ENCODE measurements at regions not wholly inside any gene's neighbourhood (a gene's known extent, or its start where the extent isn't known, plus 50 kb on each side); places are given as distances from the start of the nearest gene placed in this dataset.
A peak's percentile ranks its signal among the peaks of the same experiment; 100 is the strongest.
"Not testable (repeated sequence)": the region's sequence is repeated elsewhere in the genome, so short reads cannot be mapped to it uniquely, and the experiment has no call there.

GRCh38 chr6:170200458-170200891, 90.4 kb downstream of the DLL1 start:
- Mint-ChIP-seq H3K4me1 (ENCODE audit: unreplicated experiment) (no peaks in the 10 kb centered on the region), H3K36me3 (ENCODE audit: unreplicated experiment) (no peaks in the 10 kb centered on the region), H3K9me3 (ENCODE audit: unreplicated experiment) (peaks cover 27% of the 10 kb centered on the region), H3K4me3 (ENCODE audit: unreplicated experiment) (no peak overlapping the region), H3K27ac (ENCODE audit: unreplicated experiment) (no peak overlapping the region), H3K27me3 (ENCODE audit: unreplicated experiment) (no peaks in the 10 kb centered on the region)
- peak; percentile 79 for DNase-seq (ENCODE audit: extremely low spot score, unreplicated experiment)
- no peak for TF ChIP-seq CTCF (IDR thresholded peaks at IDR 0.05)

DNA sequence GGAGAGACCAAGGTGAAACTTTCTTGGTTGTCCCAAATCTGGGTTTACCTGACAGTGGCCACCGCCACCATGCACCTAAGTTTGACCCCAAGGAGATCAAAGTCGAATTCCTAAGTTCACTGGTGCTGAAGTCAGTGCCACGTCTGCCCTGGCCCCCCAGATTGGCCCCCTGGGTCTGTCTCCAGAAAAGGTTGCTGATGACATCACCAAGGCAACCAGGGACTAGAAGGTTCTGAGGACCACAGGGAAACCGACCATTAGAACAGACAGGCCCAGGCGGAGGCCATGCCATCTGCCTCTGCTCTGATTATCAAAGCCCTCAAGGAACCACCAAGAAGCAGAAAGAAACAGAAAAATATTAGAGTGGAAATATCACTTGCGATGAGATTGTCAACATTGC, 91.2 kb downstream of the DLL1 start:
- no peak for TF ChIP-seq CTCF (IDR thresholded peaks at IDR 0.05)

DNA sequence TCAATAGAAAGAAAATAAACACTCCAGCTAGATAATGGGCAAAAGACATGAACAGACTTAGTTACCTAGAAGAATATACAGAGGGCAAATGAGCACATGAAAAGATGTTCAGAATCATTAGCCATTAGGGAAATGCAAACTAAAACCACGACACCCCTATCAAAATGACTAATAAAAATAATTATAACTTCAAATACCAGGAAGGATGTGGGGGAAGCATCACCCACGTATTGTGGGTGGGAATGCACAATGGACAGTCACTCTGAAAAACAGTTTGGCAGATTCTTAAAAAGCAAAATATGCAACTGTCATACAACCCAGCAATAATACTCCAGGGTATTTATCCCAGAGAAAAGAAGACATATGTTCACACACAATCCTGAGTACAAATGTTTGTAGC, 92.6 kb downstream of the DLL1 start:
- Mint-ChIP-seq H3K4me1 (ENCODE audit: unreplicated experiment) (no peaks in the 10 kb centered on the region), H3K9me3 (ENCODE audit: unreplicated experiment) (peaks cover 40% of the 10 kb centered on the region), H3K4me3 (ENCODE audit: unreplicated experiment) (no peak overlapping the region), H3K36me3 (ENCODE audit: unreplicated experiment) (no peaks in the 10 kb centered on the region), H3K27ac (ENCODE audit: unreplicated experiment) (no peak overlapping the region), H3K27me3 (ENCODE audit: unreplicated experiment) (no peaks in the 10 kb centered on the region)
- DNase-seq (ENCODE audit: extremely low spot score, unreplicated experiment), result no peak
- TF ChIP-seq CTCF (IDR thresholded peaks at IDR 0.05), result no peak

More for the DNA sequence above, 91.2 kb downstream of the DLL1 start:
- H3K9me3 Mint-ChIP-seq (ENCODE audit: unreplicated experiment), result peaks cover 33% of the 10 kb centered on the region
- H3K27ac Mint-ChIP-seq (ENCODE audit: unreplicated experiment), result no peak overlapping the region
- DNase-seq (ENCODE audit: extremely low spot score, unreplicated experiment), result peak; percentile 53
- no peak overlapping the region for H3K4me3 Mint-ChIP-seq (ENCODE audit: unreplicated experiment)
- no peaks in the 10 kb centered on the region for H3K4me1 Mint-ChIP-seq (ENCODE audit: unreplicated experiment)
- no peaks in the 10 kb centered on the region for H3K36me3 Mint-ChIP-seq (ENCODE audit: unreplicated experiment)
- H3K27me3 Mint-ChIP-seq (ENCODE audit: unreplicated experiment), result no peaks in the 10 kb centered on the region

DNA sequence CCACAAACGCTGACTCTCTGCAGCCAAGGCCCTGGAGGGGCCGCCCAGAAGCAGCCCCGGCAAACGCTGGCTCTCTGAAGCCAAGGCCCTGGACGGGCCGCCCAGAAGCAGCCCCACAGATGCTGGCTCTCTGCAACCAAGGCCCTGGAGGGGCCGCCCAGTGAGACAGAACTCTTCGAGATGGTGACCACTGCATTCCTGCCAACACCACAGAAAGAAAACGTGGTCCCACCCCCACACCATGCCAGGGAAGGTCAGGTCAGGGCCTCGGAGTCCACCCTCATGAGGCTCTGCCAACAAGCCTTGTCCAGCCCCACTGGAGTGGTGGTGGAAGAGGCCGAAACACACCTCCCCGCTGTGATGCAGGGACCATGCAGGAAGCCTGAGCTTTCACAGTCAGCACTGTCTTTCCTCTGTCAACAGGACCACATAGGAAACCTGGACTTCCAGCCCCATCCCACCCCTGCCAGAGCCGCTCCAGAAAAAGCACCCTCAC, 97.5 kb downstream of the DLL1 start:
- peak; percentile 69 for DNase-seq (ENCODE audit: extremely low spot score, unreplicated experiment)
- Mint-ChIP-seq H3K27me3 (ENCODE audit: unreplicated experiment) (no peaks in the 10 kb centered on the region), H3K36me3 (ENCODE audit: unreplicated experiment) (no peaks in the 10 kb centered on the region), H3K4me1 (ENCODE audit: unreplicated experiment) (no peaks in the 10 kb centered on the region), H3K27ac (ENCODE audit: unreplicated experiment) (no peak overlapping the region), H3K4me3 (ENCODE audit: unreplicated experiment) (no peak overlapping the region), H3K9me3 (ENCODE audit: unreplicated experiment) (peaks cover 40% of the 10 kb centered on the region)
- TF ChIP-seq CTCF (IDR thresholded peaks at IDR 0.05), result no peak

DNA sequence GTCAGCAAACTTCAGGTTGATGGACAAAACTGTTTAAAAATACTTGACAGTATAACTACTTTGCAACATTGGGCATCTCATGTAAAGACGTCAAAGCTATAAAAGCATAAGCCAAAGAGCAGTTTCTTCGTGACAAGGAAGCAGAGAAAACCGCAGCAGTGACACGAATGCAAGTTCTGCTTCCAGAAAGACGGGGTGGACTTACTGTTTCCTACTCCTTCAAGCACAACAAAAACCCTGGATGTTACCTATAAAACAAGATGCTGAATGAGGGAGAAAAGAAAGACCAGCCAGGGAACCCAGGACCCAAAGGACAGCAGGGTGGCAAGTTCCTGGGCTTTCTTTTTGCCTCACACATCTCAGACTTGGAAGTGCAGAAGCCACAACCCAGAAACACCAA, 98.0 kb downstream of the DLL1 start:
- Mint-ChIP-seq H3K4me3 (ENCODE audit: unreplicated experiment) (no peak overlapping the region), H3K36me3 (ENCODE audit: unreplicated experiment) (no peaks in the 10 kb centered on the region), H3K27ac (ENCODE audit: unreplicated experiment) (no peak overlapping the region), H3K9me3 (ENCODE audit: unreplicated experiment) (peaks cover 40% of the 10 kb centered on the region), H3K4me1 (ENCODE audit: unreplicated experiment) (no peaks in the 10 kb centered on the region), H3K27me3 (ENCODE audit: unreplicated experiment) (no peaks in the 10 kb centered on the region)
- peak; percentile 19 for DNase-seq (ENCODE audit: extremely low spot score, unreplicated experiment)
- TF ChIP-seq CTCF (IDR thresholded peaks at IDR 0.05), result no peak

GRCh38 chr6:170192101-170192500, 98.8 kb downstream of the DLL1 start:
- DNase-seq (ENCODE audit: extremely low spot score, unreplicated experiment), result peak; percentile 76
- not testable (repeated sequence) for H3K4me1 Mint-ChIP-seq (ENCODE audit: unreplicated experiment); H3K36me3 Mint-ChIP-seq (ENCODE audit: unreplicated experiment); H3K27me3 Mint-ChIP-seq (ENCODE audit: unreplicated experiment); H3K4me3 Mint-ChIP-seq (ENCODE audit: unreplicated experiment); H3K27ac Mint-ChIP-seq (ENCODE audit: unreplicated experiment)
- peaks cover 32% of the 10 kb centered on the region for H3K9me3 Mint-ChIP-seq (ENCODE audit: unreplicated experiment)

All from osteocyte (in vitro differentiated cells).